H1 (cell line): ENCODE measurements at regions not wholly inside any gene's neighbourhood (a gene's known extent, or its start where the extent isn't known, plus 50 kb on each side); places are given as distances from the start of the nearest gene placed in this dataset.

Source experiments
- CTCF ChIA-PET: fragments of 300-600 bp; sonication (Branson Sonifier 250); formaldehyde crosslinking; loops from one replicate; lab custom pipeline; 2021; ENCODE audit not compliant: partially characterized antibody; lab: Charles Lee
- POLR2A ChIA-PET: fragments of 300-600 bp; sonication (Branson Sonifier 250); formaldehyde crosslinking; loops from one replicate; lab custom pipeline; 2021; ENCODE audit warnings: inconsistent platforms; ENCODE audit not compliant: partially characterized antibody; lab: Charles Lee
- DNase-seq, 2 experiments: peaks; one replicate each; pipeline versions ENCODE4 v3.0.0 to v3.0.0-alpha.2; 2010 to 2022; ENCODE audit warnings: low spot score in 2 of 2, low read depth in 1 of 2, mixed read lengths in 1 of 2
- FAIRE-seq: peaks from 2 replicates; lab custom pipeline; 2011; peaks lifted over from hg19 to GRCh38; lab: Jason Lieb, UNC
- H2AFZ ChIP-seq: 2 replicates; pipeline ENCODE4 v1.8.1; 2012; ENCODE audit warnings: low read length, inconsistent platforms
- H2AK5ac ChIP-seq: 2 replicates; pipeline ENCODE4 v1.6.1; 2013; ENCODE audit warnings: low read depth, low read length
- H2BK120ac ChIP-seq: replicated peaks from 2 replicates; pipeline ENCODE3; 2013; ENCODE audit warnings: low read depth, low read length, inconsistent platforms
- H2BK12ac ChIP-seq: 2 replicates; pipeline ENCODE4 v1.6.1; 2013; ENCODE audit warnings: low read depth, low read length
- H2BK15ac ChIP-seq: 2 replicates; pipeline ENCODE4 v1.6.1; 2013; ENCODE audit warnings: low read length
- H2BK20ac ChIP-seq: 2 replicates; pipeline ENCODE4 v1.6.1; 2013; ENCODE audit warnings: low read length
- H2BK5ac ChIP-seq: 2 replicates; pipeline ENCODE4 v1.6.1; 2013; ENCODE audit warnings: low read depth, low read length
- H3K14ac ChIP-seq: 2 replicates; pipeline ENCODE4 v1.6.1; 2013; ENCODE audit warnings: inconsistent platforms; ENCODE audit not compliant: insufficient read length
- H3K18ac ChIP-seq: 2 replicates; pipeline ENCODE4 v1.6.1; 2013; ENCODE audit warnings: low read length; ENCODE audit errors: extremely low read depth
- H3K23ac ChIP-seq: 2 replicates; pipeline ENCODE4 v1.6.1; 2013; ENCODE audit warnings: inconsistent platforms; ENCODE audit not compliant: insufficient read length
- H3K23me2 ChIP-seq: 2 replicates; pipeline ENCODE4 v1.6.1; 2013; ENCODE audit warnings: low read depth, low read length
- H3K27ac ChIP-seq: 2 replicates; pipeline ENCODE4 v1.6.1; 2011; ENCODE audit warnings: low read depth, low read length, inconsistent platforms
- H3K27me3 ChIP-seq, 4 experiments: replicated peaks in 1 of 4; 1 replicate in 1 of 4; 2 replicates in 3 of 4; pipeline versions ENCODE4 v1.6.1 to v1.8.1; 2011 to 2013; ENCODE audit warnings: low read length in 3 of 4, mild to moderate bottlenecking in 3 of 4, inconsistent platforms in 2 of 4, mixed read lengths in 2 of 4, moderate library complexity in 1 of 4; ENCODE audit not compliant: control insufficient read depth in 3 of 4, insufficient read depth in 3 of 4; ENCODE audit errors: extremely low read depth in 1 of 4
- H3K36me3 ChIP-seq, 4 experiments: 2 replicates each; pipeline versions ENCODE4 v1.6.1 to v1.8.1; 2011 to 2013; ENCODE audit warnings: mild to moderate bottlenecking in 4 of 4, low read length in 3 of 4, moderate library complexity in 2 of 4, control low read depth in 1 of 4, inconsistent platforms in 1 of 4; ENCODE audit not compliant: insufficient read depth in 4 of 4, control insufficient read depth in 2 of 4
- H3K4ac ChIP-seq: replicated peaks from 2 replicates; pipeline ENCODE3; 2013; ENCODE audit warnings: low read length, low read depth, mixed read lengths, inconsistent platforms; ENCODE audit not compliant: insufficient read length
- H3K4me1 ChIP-seq, 4 experiments: replicated peaks in 1 of 4; 1 replicate in 1 of 4; 2 replicates in 3 of 4; pipeline versions ENCODE4 v1.6.1 to v1.8.1; 2011 to 2013; ENCODE audit warnings: low read length in 3 of 4, inconsistent platforms in 2 of 4, mixed read lengths in 1 of 4; ENCODE audit not compliant: insufficient read depth in 4 of 4, control insufficient read depth in 3 of 4
- H3K4me2 ChIP-seq, 2 experiments: 2 replicates each; pipeline versions ENCODE4 v1.6.1 to v1.8.1; 2011 to 2013; ENCODE audit warnings: low read depth in 2 of 2, low read length in 2 of 2, control low read depth in 1 of 2, inconsistent platforms in 1 of 2, mild to moderate bottlenecking in 1 of 2; ENCODE audit not compliant: insufficient read depth in 1 of 2
- H3K4me3 ChIP-seq, 4 experiments: fragments of 200-600, 300-600 bp in 1 of 4; sonication (generic), shearing (Covaris generic), sonication (Bioruptor Twin) in 1 of 4; 2 replicates each; pipeline versions ENCODE4 v1.5.1 to v1.8.1; 2011 to 2016; ENCODE audit warnings: low read length in 4 of 4, low read depth in 3 of 4, control low read depth in 2 of 4, inconsistent platforms in 2 of 4, mild to moderate bottlenecking in 2 of 4, mixed read lengths in 1 of 4, moderate library complexity in 1 of 4; ENCODE audit not compliant: insufficient read depth in 2 of 4; ENCODE audit errors: extremely low read depth in 1 of 4
- H3K56ac ChIP-seq: replicated peaks from 2 replicates; pipeline ENCODE3; 2013; ENCODE audit warnings: low read depth, mild to moderate bottlenecking, mixed read lengths, low read length, inconsistent platforms; ENCODE audit not compliant: insufficient read length
- H3K79me1 ChIP-seq: 2 replicates; pipeline ENCODE4 v1.6.1; 2013; ENCODE audit warnings: low read depth, low read length, control low read depth
- H3K79me2 ChIP-seq, 2 experiments: 2 replicates each; pipeline versions ENCODE4 v1.6.1 to v1.8.1; 2012 to 2013; ENCODE audit warnings: low read length in 2 of 2, mild to moderate bottlenecking in 2 of 2, inconsistent platforms in 1 of 2; ENCODE audit not compliant: insufficient read depth in 2 of 2, control insufficient read depth in 1 of 2
- H3K9ac ChIP-seq, 4 experiments: replicated peaks in 1 of 4; 1 replicate in 1 of 4; 2 replicates in 3 of 4; pipeline versions ENCODE4 v1.6.1 to v1.8.1; 2011 to 2013; ENCODE audit warnings: low read depth in 3 of 4, low read length in 3 of 4, control low read depth in 2 of 4, mild to moderate bottlenecking in 2 of 4, moderate library complexity in 2 of 4, inconsistent platforms in 1 of 4; ENCODE audit errors: extremely low read depth in 1 of 4
- H3K9me3 ChIP-seq, 2 experiments: 2 replicates each; pipeline versions ENCODE4 v1.6.1 to v1.8.1; 2012 to 2013; ENCODE audit warnings: mild to moderate bottlenecking in 2 of 2, moderate library complexity in 2 of 2, control low read depth in 1 of 2, inconsistent platforms in 1 of 2, low read depth in 1 of 2, low read length in 1 of 2, mixed read lengths in 1 of 2; ENCODE audit not compliant: insufficient read depth in 2 of 2
- H4K20me1 ChIP-seq, 2 experiments: replicated peaks in 1 of 2; 2 replicates each; pipeline versions ENCODE3 to v1.8.1; 2011 to 2013; ENCODE audit warnings: inconsistent platforms in 2 of 2, low read length in 2 of 2, mild to moderate bottlenecking in 1 of 2; ENCODE audit not compliant: insufficient read depth in 2 of 2, control insufficient read depth in 1 of 2
- H4K5ac ChIP-seq: 2 replicates; pipeline ENCODE4 v1.6.1; 2013; ENCODE audit warnings: low read length, low read depth, mixed read lengths, inconsistent platforms; ENCODE audit not compliant: insufficient read length
- H4K8ac ChIP-seq: 2 replicates; pipeline ENCODE4 v1.8.0; 2013; ENCODE audit warnings: mild to moderate bottlenecking, moderate library complexity, low read length, inconsistent platforms; ENCODE audit not compliant: insufficient read depth; ENCODE audit errors: extremely low read depth
- H4K91ac ChIP-seq: replicated peaks from 2 replicates; pipeline ENCODE3; 2013; ENCODE audit warnings: low read length, mixed read lengths, inconsistent platforms; ENCODE audit not compliant: insufficient read length
- JUN ChIP-seq: IDR thresholded peaks from 2 replicates; pipeline ENCODE4 v1.6.1; 2011; ENCODE audit warnings: low read depth, mild to moderate bottlenecking, improper control_type of control experiment, low read length
- KDM1A ChIP-seq: fragments of 200-600, 300-600 bp; sonication (generic); IDR thresholded peaks from 2 replicates; pipeline ENCODE4 v1.7.1; 2016; ENCODE audit warnings: mild to moderate bottlenecking, low read length, borderline replicate concordance
- SIRT6 ChIP-seq: IDR thresholded peaks from one replicate; pipeline ENCODE4 v1.7.1; 2012; ENCODE audit warnings: low read length, inconsistent platforms
- TCF12 ChIP-seq: IDR thresholded peaks from 2 replicates; pipeline ENCODE4 v1.6.1; 2011; ENCODE audit warnings: low read depth, mild to moderate bottlenecking, low read length
- WGBS, 2 experiments: shearing (Covaris generic) in 1 of 2; methylation state at CpG; one replicate each; pipeline versions ENCODE4 v1.1.6 to v1.1.7; 2013 to 2015; ENCODE audit warnings: low lambda C conversion rate in 2 of 2, mixed read lengths in 2 of 2, inconsistent platforms in 1 of 2, low coverage in 1 of 2, missing lambda C conversion rate in 1 of 2; ENCODE audit not compliant: insufficient replicate concordance in 2 of 2, insufficient coverage in 1 of 2, insufficient read length in 1 of 2; ENCODE audit errors: extremely low coverage in 1 of 2, missing lambda C conversion rate in 1 of 2; 5-methylcytosine and 5-hydroxymethylcytosine counted together

DNA sequence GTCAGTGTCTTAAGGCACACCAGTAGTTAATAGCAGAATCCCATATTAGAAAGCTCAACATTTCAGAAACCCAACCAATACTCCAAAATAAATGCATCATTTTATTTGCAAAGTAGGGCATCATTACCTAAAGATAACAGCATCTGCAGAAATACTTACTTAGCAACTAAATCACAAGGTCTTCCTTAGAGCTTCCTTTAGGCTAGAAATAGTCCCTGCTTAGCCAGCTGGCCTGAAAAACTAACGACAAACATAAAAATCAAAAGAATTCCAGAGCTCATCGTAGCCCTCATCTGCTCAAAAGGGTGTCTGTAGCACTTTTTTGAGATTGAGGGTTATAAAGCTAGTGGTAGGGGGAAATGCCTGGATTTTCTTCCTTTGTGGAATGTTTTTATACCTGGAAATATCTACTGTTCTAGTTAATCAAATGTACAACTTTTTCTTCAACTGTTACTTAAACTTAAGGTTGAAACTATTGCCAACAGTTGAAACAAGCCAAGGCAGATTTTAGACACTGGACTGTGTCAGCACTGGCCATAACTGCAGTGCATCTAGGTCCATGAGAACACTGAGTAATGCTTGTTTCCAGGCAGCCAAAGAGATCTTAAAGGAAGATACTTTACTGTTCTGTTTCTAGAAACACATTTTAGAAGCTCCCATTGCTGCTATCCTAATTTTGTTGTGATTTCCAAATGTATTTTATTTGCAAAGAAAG is 129.4 kb upstream of the RASA1 start:
- H4K8ac ChIP-seq: no peak overlapping the region
- H3K9me3 ChIP-seq: no peaks in the 10 kb centered on the region
- peaks cover 0 to 3% (median 0%) of the 10 kb centered on the region in 4 experiments; a peak in 1 of 7 replicates for H3K4me1 ChIP-seq
- H3K23ac ChIP-seq: no peak overlapping the region
- 82% methylated on average over 2 of the region's 2 CpGs; no CpG with 5 or more reads in 1 of the 2 experiments for WGBS, 2 experiments
- DNase-seq: no peak
- H3K4me2 ChIP-seq: no peak overlapping the region
- H3K79me2 ChIP-seq: no peaks in the 10 kb centered on the region
- no peak overlapping the region for H2BK5ac ChIP-seq
- ChIA-PET POLR2A (no interaction called here), CTCF (interaction anchor here (1.1 to 1.4 kb wide), 2 partner anchors 21 to 262 kb away, joined by 3 to 4 read pairs; no protein-coding TSS in a partner anchor)
- no peak overlapping the region for H3K4ac ChIP-seq
- no peak overlapping the region for H2BK120ac ChIP-seq
- no peak overlapping the region for H3K56ac ChIP-seq
- no peak overlapping the region for H3K14ac ChIP-seq
- no peak for FAIRE-seq
- no peaks in the 10 kb centered on the region for H3K27me3 ChIP-seq
- H2BK20ac ChIP-seq: no peak overlapping the region
- H3K79me1 ChIP-seq: no peaks in the 10 kb centered on the region
- no peak overlapping the region for H3K27ac ChIP-seq
- no peak overlapping the region for H4K5ac ChIP-seq
- no peaks in the 10 kb centered on the region for H4K20me1 ChIP-seq
- no peak overlapping the region for H3K4me3 ChIP-seq
- H2BK15ac ChIP-seq: no peak overlapping the region
- no peak overlapping the region for H3K9ac ChIP-seq
- no peaks in the 10 kb centered on the region; the same call in 1 of the 2 replicates for H3K23me2 ChIP-seq
- H4K91ac ChIP-seq: no peak overlapping the region
- H3K18ac ChIP-seq: no peak overlapping the region
- no peak overlapping the region for H2AK5ac ChIP-seq
- H3K36me3 ChIP-seq: no peaks in the 10 kb centered on the region
- no peak overlapping the region for H2AFZ ChIP-seq
- no peak overlapping the region for H2BK12ac ChIP-seq
- TF ChIP-seq SIRT6 (no peak), JUN (no peak), KDM1A (no peak), TCF12 (no peak)
